Mucosa of descending colon (tissue), 3 donors: ENCODE measurements at regions not wholly inside any gene's neighbourhood (a gene's known extent, or its start where the extent isn't known, plus 50 kb on each side); places are given as distances from the start of the nearest gene placed in this dataset.

Experiments used
- ATAC-seq: fragments of 200-7000 bp; cut with Tn5 transposase; one replicate; pipeline ENCODE4 v1.9.1; 2020; ENCODE audit warnings: mild to moderate bottlenecking, moderate library complexity
- DNase-seq, 3 donors: peaks; one replicate each; pipeline ENCODE4 v3.0.0-alpha.2; 2020
- H3K36me3 ChIP-seq: fragments of 200-600 bp; one replicate; pipeline ENCODE4 v1.8.0; 2021; ENCODE audit warnings: low read depth, mild to moderate bottlenecking
- H3K4me1 ChIP-seq: fragments of 200-600 bp; one replicate; pipeline ENCODE4 v1.8.0; 2021; ENCODE audit warnings: low read depth, mild to moderate bottlenecking
- H3K4me3 ChIP-seq: fragments of 200-600 bp; one replicate; pipeline ENCODE4 v1.8.0; 2021; ENCODE audit warnings: mild to moderate bottlenecking
- H3K9me3 ChIP-seq: fragments of 200-600 bp; one replicate; pipeline ENCODE4 v1.8.0; 2021; ENCODE audit warnings: mild to moderate bottlenecking
- CTCF ChIP-seq: fragments of 200-600 bp; IDR thresholded peaks from one replicate; pipeline ENCODE4 v1.8.0; 2022; ENCODE audit warnings: antibody characterized with exemption, mild to moderate bottlenecking
- intact Hi-C, 2 donors: fragments of 100-400 bp; cut with DNase I in 1 of 2; cut with micrococcal nuclease in 1 of 2; formaldehyde crosslinking; loops; one replicate each; pipeline versions ENCODE4 v1.11.0 to v1.11.1; 2022; cut with DNase I, micrococcal nuclease
- donor health status: DM: no; HTN: no; CAD: no; lungs with moderate emphysema.
- donor health status: DM: no; HTN: no; CAD: no.
- donor health status: DM: no; HTN: yes; CAD: no.

- Histone ChIP-seq H3K4me3 (no peak overlapping the region), H3K9me3 (no peaks in the 10 kb centered on the region), H3K4me1 (no peaks in the 10 kb centered on the region), H3K36me3 (no peaks in the 10 kb centered on the region)
- ATAC-seq (no peak), DNase-seq (no peak)
- intact Hi-C loops: loop anchor here (10.0 kb wide), 2 partner anchors 205 to 245 kb away; no protein-coding TSS in a partner anchor
- no peak for TF ChIP-seq CTCF
These were observed 161.0 kb downstream of the SLC28A3 start for GRCh38 chr9:84179531-84179930.

GRCh38 chr9:84187090-84187489 lies 153.5 kb downstream of the SLC28A3 start:
- Histone ChIP-seq H3K36me3 (no peaks in the 10 kb centered on the region), H3K9me3 (no peaks in the 10 kb centered on the region), H3K4me1 (no peaks in the 10 kb centered on the region), H3K4me3 (no peak overlapping the region)
- DNase-seq (no peak), ATAC-seq (no peak)
- intact Hi-C loops: no loop called here
- TF ChIP-seq CTCF: no peak

- H3K4me3 ChIP-seq: no peak overlapping the region
- no peak for TF ChIP-seq CTCF
- H3K9me3 ChIP-seq: no peaks in the 10 kb centered on the region
- no peaks in the 10 kb centered on the region for H3K4me1 ChIP-seq
- intact Hi-C loops: no loop called here
- DNase-seq: peak in 1 of 3 donors; percentile 9
- no peaks in the 10 kb centered on the region for H3K36me3 ChIP-seq
- ATAC-seq: peak; percentile 76
These were observed 150.7 kb downstream of the SLC28A3 start for GRCh38 chr9:84189904-84190303.

- ATAC-seq (no peak), DNase-seq (no peak)
- Histone ChIP-seq H3K4me3 (no peak overlapping the region), H3K4me1 (no peaks in the 10 kb centered on the region), H3K36me3 (no peaks in the 10 kb centered on the region), H3K9me3 (no peaks in the 10 kb centered on the region)
- intact Hi-C loops: no loop called here
- TF ChIP-seq CTCF: no peak
These were observed 150.1 kb downstream of the SLC28A3 start for GRCh38 chr9:84190411-84190810.

- DNase-seq (no peak), ATAC-seq (no peak)
- no peak for TF ChIP-seq CTCF
- intact Hi-C loops: no loop called here
- H3K4me1 ChIP-seq: no peaks in the 10 kb centered on the region
- no peaks in the 10 kb centered on the region for H3K9me3 ChIP-seq
- no peak overlapping the region for H3K4me3 ChIP-seq
- H3K36me3 ChIP-seq: no peaks in the 10 kb centered on the region
These were observed 133.7 kb downstream of the SLC28A3 start for GRCh38 chr9:84206801-84207370.

- ATAC-seq: no peak
- H3K36me3 ChIP-seq: no peaks in the 10 kb centered on the region
- TF ChIP-seq CTCF: no peak
- no peaks in the 10 kb centered on the region for H3K9me3 ChIP-seq
- intact Hi-C loops: no loop called here
- DNase-seq: no peak
- H3K4me3 ChIP-seq: no peak overlapping the region
- no peaks in the 10 kb centered on the region for H3K4me1 ChIP-seq
These were observed 133.0 kb downstream of the SLC28A3 start for GRCh38 chr9:84207491-84207951.
